ENCODE measurements at regions not wholly inside any gene's neighbourhood (a gene's known extent, or its start where the extent isn't known, plus 50 kb on each side); places are given as distances from the start of the nearest gene placed in this dataset.
"Not testable (repeated sequence)": the region's sequence is repeated elsewhere in the genome, so short reads cannot be mapped to it uniquely, and the experiment has no call there.

- DNase-seq (ENCODE audit: low spot score) (no peak), FAIRE-seq (no peak)
These were observed 161.8 kb downstream of the EDEM1 start for GRCh38 chr3:5349343-5349742.

DNA sequence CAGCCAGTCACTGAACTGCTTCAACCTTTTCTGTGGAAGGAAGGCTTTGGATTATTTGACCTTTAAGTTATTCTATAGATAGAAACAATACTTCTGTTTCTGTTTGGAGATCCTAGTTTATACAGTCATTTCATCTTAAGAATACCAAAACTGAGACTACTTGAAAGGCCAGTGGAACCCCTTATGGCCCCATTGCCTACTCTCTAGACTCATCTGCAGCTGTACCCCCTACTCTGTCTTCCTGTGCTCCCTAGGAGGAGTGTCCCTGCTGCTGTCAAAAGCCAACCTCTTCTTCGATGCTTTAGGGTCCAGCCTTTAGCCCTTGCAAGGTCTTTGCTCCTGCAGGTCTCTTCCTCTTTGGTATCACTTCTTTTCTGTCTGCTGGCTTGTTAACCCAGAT lies 169.6 kb downstream of the EDEM1 start:
- DNase-seq (ENCODE audit: low spot score) (no peak), FAIRE-seq (no peak)

DNA sequence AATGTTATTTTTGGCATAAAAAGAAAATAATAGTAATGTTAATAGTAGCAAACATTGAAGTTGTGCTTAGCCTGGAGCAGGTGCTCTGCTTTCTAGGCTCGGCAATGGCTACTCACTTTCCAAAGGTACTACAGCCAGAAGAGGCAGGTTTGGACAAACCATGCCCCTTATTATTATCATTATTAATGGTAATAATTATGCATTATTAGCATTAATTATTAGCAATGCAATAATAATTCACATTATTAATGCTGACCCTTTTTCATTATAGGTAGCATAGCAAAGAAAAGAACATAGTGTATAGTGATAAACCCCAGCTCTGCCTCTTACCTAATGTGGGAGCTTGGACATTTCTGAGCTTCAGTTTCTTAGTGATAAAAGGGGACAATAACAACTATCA lies 171.4 kb downstream of the EDEM1 start:
- DNase-seq (ENCODE audit: low spot score) = no peak
- FAIRE-seq = no peak

- FAIRE-seq (no peak), DNase-seq (ENCODE audit: low spot score) (no peak)
These were observed 172.9 kb downstream of the EDEM1 start for GRCh38 chr3:5360453-5360852.

- DNase-seq (ENCODE audit: low spot score) = no peak
These were observed 179.2 kb downstream of the EDEM1 start for GRCh38 chr3:5366746-5367145.

DNA sequence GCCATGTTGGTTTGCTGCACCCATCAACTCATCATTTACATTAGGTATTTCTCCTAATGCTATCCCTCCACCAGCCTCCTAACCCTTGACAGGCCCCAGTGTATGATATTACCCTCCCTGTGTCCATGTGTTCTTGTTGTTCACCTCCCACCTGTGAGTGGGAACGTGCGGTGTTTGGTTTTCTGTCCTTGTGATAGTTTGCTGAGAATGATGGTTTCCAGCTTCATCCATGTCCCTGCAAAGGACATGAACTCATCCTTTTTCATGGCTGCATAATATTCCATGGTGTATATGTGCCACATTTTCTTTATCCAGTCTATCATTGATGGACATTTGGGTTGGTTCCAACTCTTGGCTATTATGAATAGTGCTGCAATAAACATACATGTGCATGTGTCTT lies 184.0 kb downstream of the EDEM1 start:
- not testable (repeated sequence) for FAIRE-seq

More at GRCh38 chr3:5366746-5367145, 179.2 kb downstream of the EDEM1 start:
- FAIRE-seq = no peak

GRCh38 chr3:5376761-5377160 lies 189.3 kb downstream of the EDEM1 start:
- FAIRE-seq = no peak
- no peak for DNase-seq (ENCODE audit: low spot score)

More for the DNA sequence above, 184.0 kb downstream of the EDEM1 start:
- DNase-seq (ENCODE audit: low spot score) = not testable (repeated sequence)

- not testable (repeated sequence) for FAIRE-seq; DNase-seq (ENCODE audit: low spot score)
These were observed 191.8 kb downstream of the EDEM1 start for GRCh38 chr3:5379266-5379665.

DNA sequence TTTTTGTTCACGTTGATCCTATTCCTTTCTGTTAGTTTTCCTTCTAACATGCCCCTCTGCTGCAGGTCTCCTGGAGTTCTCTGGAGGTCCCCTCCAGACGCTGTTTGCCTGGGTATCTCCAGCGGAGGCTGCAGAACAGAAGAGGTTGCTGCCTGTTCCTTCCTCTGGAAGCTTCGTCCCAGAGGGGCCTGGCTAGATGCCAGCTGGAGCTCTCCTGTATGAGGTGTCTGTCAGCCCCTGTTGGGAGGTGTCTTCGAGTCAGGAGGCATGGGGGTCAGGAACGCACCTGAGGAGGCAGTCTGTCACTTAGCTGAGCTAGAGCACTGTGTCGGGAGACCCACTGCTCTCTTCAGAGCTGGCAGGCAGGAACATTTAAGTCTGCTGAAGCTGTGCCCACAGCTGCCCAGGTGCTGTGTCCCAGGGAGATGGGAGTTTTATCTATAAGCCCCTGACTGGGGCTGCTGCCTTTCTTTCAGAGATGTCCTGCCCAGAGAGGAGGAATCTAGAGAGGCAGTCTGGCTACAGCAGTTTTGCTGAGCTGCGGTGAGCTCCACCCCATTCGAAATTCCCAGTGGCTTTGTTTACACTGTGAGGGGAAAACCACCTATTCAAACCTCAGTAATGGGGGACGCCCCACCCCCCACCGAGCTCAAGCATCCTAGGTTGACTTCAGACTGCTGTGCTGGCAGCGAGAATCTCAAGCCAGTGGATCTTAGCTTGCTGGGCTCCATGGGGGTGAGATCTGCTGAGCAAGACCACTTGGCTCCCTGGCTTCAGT lies 196.2 kb downstream of the EDEM1 start:
- not testable (repeated sequence) for FAIRE-seq; DNase-seq (ENCODE audit: low spot score)

GRCh38 chr3:5384557-5385236 lies 197.2 kb downstream of the EDEM1 start:
- FAIRE-seq (no peak), DNase-seq (ENCODE audit: low spot score) (no peak)

DNA sequence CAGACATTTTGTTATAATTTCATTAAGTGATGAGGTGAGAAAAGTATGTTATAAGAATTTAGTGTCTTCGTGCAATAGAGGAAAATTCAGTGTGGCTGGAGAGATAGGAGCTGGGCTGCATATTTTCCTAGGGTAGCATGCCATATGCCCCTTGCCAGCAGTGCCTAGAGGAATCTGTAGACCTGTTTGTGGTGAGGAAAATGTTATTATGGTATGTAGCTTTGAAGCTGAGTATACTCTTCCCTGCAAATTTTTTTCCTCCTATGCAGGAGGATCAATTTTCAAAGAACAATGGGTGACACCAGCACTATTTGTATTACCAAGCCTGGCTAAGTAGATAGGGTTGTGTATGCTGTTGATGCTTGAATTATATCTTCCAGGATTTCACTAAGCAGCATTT lies 200.6 kb downstream of the EDEM1 start:
- DNase-seq (ENCODE audit: low spot score) (peak; percentile 50), FAIRE-seq (no peak)

GRCh38 chr3:5389057-5389456 lies 201.6 kb downstream of the EDEM1 start:
- FAIRE-seq (peak; percentile 97), DNase-seq (ENCODE audit: low spot score) (peak; percentile 78)

- no peak for DNase-seq (ENCODE audit: low spot score)
- peak; percentile 81 for FAIRE-seq
These were observed 202.7 kb downstream of the EDEM1 start for GRCh38 chr3:5390221-5390620.

DNA sequence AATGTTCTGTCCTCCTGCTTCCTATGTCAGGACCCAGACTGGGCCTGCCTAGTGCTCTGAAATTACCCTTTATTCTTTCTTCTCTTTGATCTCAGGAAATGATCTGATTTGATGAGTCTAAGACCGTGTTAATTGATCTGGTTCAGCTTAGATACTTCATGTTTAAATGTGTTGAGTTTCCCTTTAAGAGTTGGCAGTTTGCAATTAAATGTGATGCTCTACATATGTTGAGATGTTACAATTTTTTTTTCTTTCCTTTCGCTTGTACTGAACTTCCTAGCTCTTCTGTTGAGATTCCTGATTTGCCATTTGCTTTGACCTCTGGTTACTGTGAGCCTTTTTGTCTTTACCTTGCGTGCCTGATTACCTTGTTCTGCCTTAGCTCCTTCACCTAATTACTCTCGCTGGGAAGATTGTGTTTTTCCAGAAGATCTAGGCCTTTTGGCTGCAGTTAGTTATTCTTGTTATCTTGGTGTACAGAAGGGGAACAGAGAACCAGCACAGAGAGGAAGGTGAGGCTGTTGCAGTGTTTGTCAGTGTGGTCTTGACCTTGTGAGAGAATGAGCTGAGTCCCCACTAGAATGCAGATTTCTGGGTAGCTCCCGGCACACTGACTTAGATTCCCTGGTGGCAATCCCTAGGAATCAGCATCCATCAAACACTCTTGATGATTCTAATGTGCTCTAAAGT lies 203.6 kb downstream of the EDEM1 start:
- DNase-seq (ENCODE audit: low spot score) (no peak), FAIRE-seq (no peak)

DNA sequence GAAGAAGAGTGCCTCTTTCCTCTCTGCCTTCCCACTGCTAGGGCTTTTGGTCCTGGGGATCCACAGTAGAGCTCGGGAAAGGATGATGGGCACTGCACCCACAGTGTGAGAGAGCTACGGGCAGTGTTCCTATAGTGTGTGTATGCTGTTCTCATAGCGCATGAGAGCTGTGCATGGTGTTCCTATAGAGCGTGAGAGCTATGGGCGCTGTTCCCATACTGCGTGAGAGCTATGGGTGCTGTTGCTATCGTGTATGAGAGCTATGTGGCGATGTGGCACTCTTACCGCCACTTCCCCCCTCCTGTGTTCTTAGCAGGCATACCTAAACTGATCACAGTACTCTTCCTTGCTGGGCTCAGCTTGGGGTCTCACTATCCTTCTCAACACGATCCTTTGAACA lies 213.5 kb downstream of the EDEM1 start:
- FAIRE-seq = peak; percentile 92
- DNase-seq (ENCODE audit: low spot score) = no peak

DNA sequence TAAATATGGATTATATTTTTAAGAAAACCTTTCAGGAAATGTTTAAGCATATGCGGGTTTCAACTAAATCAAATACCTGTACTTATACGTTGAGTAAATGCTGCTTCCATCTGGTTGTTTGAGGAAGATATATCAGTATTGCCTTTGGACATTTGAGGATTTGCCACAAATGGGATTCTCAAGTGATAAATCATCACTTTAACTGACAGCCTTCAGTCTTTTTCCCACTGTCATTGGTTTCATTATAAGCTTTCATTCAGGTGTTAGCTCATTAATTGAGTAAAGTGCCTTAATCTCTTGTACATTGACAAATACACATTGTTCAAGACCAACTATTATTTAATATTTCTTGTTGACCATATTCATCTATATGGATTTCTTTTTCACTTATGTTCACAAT lies 217.2 kb downstream of the EDEM1 start:
- no peak for DNase-seq (ENCODE audit: low spot score)
- FAIRE-seq = no peak

- FAIRE-seq = no peak
- no peak for DNase-seq (ENCODE audit: low spot score)
These were observed 224.3 kb downstream of the EDEM1 start for GRCh38 chr3:5411786-5412185.

GRCh38 chr3:5423076-5423475 lies 235.6 kb downstream of the EDEM1 start:
- DNase-seq (ENCODE audit: low spot score) (no peak), FAIRE-seq (no peak)

- DNase-seq (ENCODE audit: low spot score) = no peak
- FAIRE-seq = no peak
These were observed 236.0 kb downstream of the EDEM1 start for GRCh38 chr3:5423523-5423922.

GRCh38 chr3:5425371-5425770 lies 237.9 kb downstream of the EDEM1 start:
- DNase-seq (ENCODE audit: low spot score) (no peak), FAIRE-seq (no peak)

DNA sequence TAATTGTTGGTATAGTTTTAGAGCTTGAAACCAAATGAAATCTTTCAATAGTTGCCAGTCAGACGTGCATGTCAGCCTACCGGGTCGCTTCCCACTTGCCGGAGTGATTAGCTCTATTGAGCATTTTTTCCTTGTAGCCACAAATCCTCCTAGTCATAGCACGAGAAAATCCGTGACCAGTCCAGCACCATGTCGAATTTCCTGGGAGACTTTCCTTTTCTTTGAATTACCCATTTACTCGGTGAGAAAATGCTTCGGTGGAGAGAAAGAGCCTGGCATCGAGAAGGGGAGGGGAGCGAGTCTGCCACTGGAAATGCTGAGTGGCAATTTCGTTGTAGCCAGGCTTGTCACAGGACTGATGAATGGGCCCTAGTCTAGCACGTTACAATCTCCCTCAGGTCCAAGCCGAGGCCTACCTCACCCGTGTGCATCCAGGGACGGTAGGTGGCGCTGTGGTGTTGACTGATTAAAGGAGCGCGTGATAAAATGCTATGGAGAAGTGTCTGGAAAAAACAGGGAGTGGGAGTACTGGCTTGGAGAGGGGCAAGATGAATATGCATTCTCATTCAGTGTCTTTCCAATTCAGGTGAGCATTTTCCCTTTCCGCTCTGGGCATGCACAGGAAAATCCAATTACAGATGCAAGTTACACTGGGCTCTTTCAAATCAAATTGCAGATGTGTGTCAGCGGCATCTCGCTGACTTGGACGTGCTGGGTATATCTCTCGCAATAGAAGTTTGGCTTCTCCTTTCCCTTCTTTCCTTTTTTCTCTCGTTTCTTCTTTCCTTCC lies 238.8 kb downstream of the EDEM1 start:
- DNase-seq (ENCODE audit: low spot score) (peak; percentile 87), FAIRE-seq (peak; percentile 94)

All from urothelium cell line (cell line).